Endodermal cell (in vitro differentiated cells): ENCODE measurements at regions not wholly inside any gene's neighbourhood (a gene's known extent, or its start where the extent isn't known, plus 50 kb on each side); places are given as distances from the start of the nearest gene placed in this dataset.

Experiments used
- DNase-seq: peaks from one replicate; pipeline ENCODE4 v3.0.0-alpha.2; 2017
- H3K27ac ChIP-seq: 2 replicates; pipeline ENCODE4 v1.5.1; 2013; ENCODE audit warnings: mild to moderate bottlenecking, low read depth, low read length, moderate library complexity
- H3K27me3 ChIP-seq: 2 replicates; pipeline ENCODE4 v1.6.1; 2013; ENCODE audit warnings: mild to moderate bottlenecking, low read length, moderate library complexity; ENCODE audit not compliant: insufficient read depth, control insufficient read depth, poor library complexity, severe bottlenecking
- H3K36me3 ChIP-seq: 2 replicates; pipeline ENCODE4 v1.7.0; 2013; ENCODE audit warnings: mild to moderate bottlenecking, low read length, moderate library complexity; ENCODE audit not compliant: control insufficient read depth, insufficient read depth
- H3K4me1 ChIP-seq: one replicate; pipeline ENCODE4 v1.7.0; 2013; ENCODE audit warnings: low read length; ENCODE audit not compliant: control insufficient read depth, insufficient read depth
- H3K4me3 ChIP-seq: 2 replicates; pipeline ENCODE4 v1.5.1; 2013; ENCODE audit warnings: mild to moderate bottlenecking, low read length, moderate library complexity
- H3K9ac ChIP-seq: 2 replicates; pipeline ENCODE4 v1.6.1; 2013; ENCODE audit warnings: mild to moderate bottlenecking, low read length, moderate library complexity; ENCODE audit not compliant: poor library complexity, severe bottlenecking; ENCODE audit errors: extremely low read depth
- H3K9me3 ChIP-seq: 2 replicates; pipeline ENCODE4 v1.6.1; 2013; ENCODE audit warnings: mild to moderate bottlenecking, low read length, moderate library complexity; ENCODE audit not compliant: control insufficient read depth
- H3K27ac Mint-ChIP-seq: 2 replicates; pipeline ENCODE4 v1.8.0; 2020; ENCODE audit warnings: mixed read lengths
- H3K27me3 Mint-ChIP-seq: 2 replicates; pipeline ENCODE4 v1.8.0; 2021; ENCODE audit warnings: mild to moderate bottlenecking, mixed read lengths; ENCODE audit not compliant: insufficient read depth
- H3K36me3 Mint-ChIP-seq: 2 replicates; pipeline ENCODE4 v1.8.0; 2020; ENCODE audit warnings: low read depth, mixed read lengths
- H3K4me1 Mint-ChIP-seq: 2 replicates; pipeline ENCODE4 v1.8.0; 2020; ENCODE audit warnings: mixed read lengths
- H3K4me3 Mint-ChIP-seq: 2 replicates; pipeline ENCODE4 v1.8.0; 2020; ENCODE audit warnings: mild to moderate bottlenecking, moderate library complexity, mixed read lengths
- H3K9me3 Mint-ChIP-seq: 2 replicates; pipeline ENCODE4 v1.8.0; 2020; ENCODE audit warnings: mild to moderate bottlenecking, mixed read lengths
- CTCF ChIP-seq: fragments of 200-600 bp; sonication (generic); conservative IDR thresholded peaks from 2 replicates; pipeline ENCODE4 v1.5.0; 2021; ENCODE audit warnings: antibody characterized with exemption, mild to moderate bottlenecking
- WGBS, 2 experiments: methylation state at CpG; one replicate each; pipeline versions ENCODE4 v1.1.5 to v1.1.7; 2013; ENCODE audit warnings: missing lambda C conversion rate in 2 of 2, mixed read lengths in 1 of 2; ENCODE audit not compliant: insufficient coverage in 1 of 2, insufficient read length in 1 of 2; 5-methylcytosine and 5-hydroxymethylcytosine counted together

- H3K9me3 Mint-ChIP-seq: no peaks in the 10 kb centered on the region
- H3K4me1 Mint-ChIP-seq: peaks cover 15% of the 10 kb centered on the region
- no peak for TF ChIP-seq CTCF
- Histone ChIP-seq H3K4me3 (no peak overlapping the region), H3K9ac (no peak overlapping the region), H3K27me3 (no peaks in the 10 kb centered on the region), H3K36me3 (no peaks in the 10 kb centered on the region), H3K4me1 (no peaks in the 10 kb centered on the region), H3K27ac (no peak overlapping the region), H3K9me3 (no peaks in the 10 kb centered on the region)
- H3K27me3 Mint-ChIP-seq: no peaks in the 10 kb centered on the region
- H3K36me3 Mint-ChIP-seq: no peaks in the 10 kb centered on the region
- DNase-seq: no peak
- H3K4me3 Mint-ChIP-seq: no peak overlapping the region
- 93 to 100% methylated on average over 2 of the region's 2 CpGs for WGBS, 2 experiments
- H3K27ac Mint-ChIP-seq: no peak overlapping the region
These were observed 992.2 kb downstream of the TSN start for GRCh38 chr2:122747670-122748069.

- no peaks in the 10 kb centered on the region for H3K9me3 Mint-ChIP-seq
These were observed 993.1 kb downstream of the TSN start for GRCh38 chr2:122748552-122749011.

GRCh38 chr2:122749405-122749804, 994.0 kb downstream of the TSN start:
- Histone ChIP-seq H3K9me3 (no peaks in the 10 kb centered on the region), H3K4me3 (no peak overlapping the region), H3K4me1 (no peaks in the 10 kb centered on the region), H3K27me3 (no peaks in the 10 kb centered on the region), H3K36me3 (no peaks in the 10 kb centered on the region), H3K27ac (no peak overlapping the region), H3K9ac (no peak overlapping the region)
- no peaks in the 10 kb centered on the region for H3K27me3 Mint-ChIP-seq
- 40 to 88% methylated on average over 1 of the region's 1 CpG for WGBS, 2 experiments
- DNase-seq: no peak
- H3K9me3 Mint-ChIP-seq: no peaks in the 10 kb centered on the region
- H3K27ac Mint-ChIP-seq: no peak overlapping the region
- H3K4me1 Mint-ChIP-seq: peaks cover 15% of the 10 kb centered on the region
- no peaks in the 10 kb centered on the region for H3K36me3 Mint-ChIP-seq
- no peak for TF ChIP-seq CTCF
- no peak overlapping the region for H3K4me3 Mint-ChIP-seq

More at GRCh38 chr2:122748552-122749011, 993.1 kb downstream of the TSN start:
- Histone ChIP-seq H3K36me3 (no peaks in the 10 kb centered on the region), H3K9ac (no peak overlapping the region), H3K4me3 (no peak overlapping the region), H3K4me1 (no peaks in the 10 kb centered on the region), H3K27ac (no peak overlapping the region), H3K27me3 (no peaks in the 10 kb centered on the region), H3K9me3 (no peaks in the 10 kb centered on the region)
- DNase-seq: peak; percentile 48
- no peaks in the 10 kb centered on the region for H3K36me3 Mint-ChIP-seq
- no peak overlapping the region for H3K27ac Mint-ChIP-seq
- 92% methylated on average over 4 of the region's 4 CpGs; no CpG with 5 or more reads in 1 of the 2 experiments for WGBS, 2 experiments
- H3K4me3 Mint-ChIP-seq: no peak overlapping the region
- peak; percentile 27 for TF ChIP-seq CTCF
- no peaks in the 10 kb centered on the region for H3K27me3 Mint-ChIP-seq
- peaks cover 15% of the 10 kb centered on the region for H3K4me1 Mint-ChIP-seq
